GM18508 (cell line): ENCODE measurements at regions not wholly inside any gene's neighbourhood (a gene's known extent, or its start where the extent isn't known, plus 50 kb on each side); places are given as distances from the start of the nearest gene placed in this dataset.
"Not testable (repeated sequence)": the region's sequence is repeated elsewhere in the genome, so short reads cannot be mapped to it uniquely, and the experiment has no call there.

Experiments used
- ATAC-seq: cut with Tn5 transposase; IDR thresholded peaks from one replicate; pipeline ENCODE4 v1.9.1; 2021; ENCODE audit warnings: moderate number of reproducible peaks; ENCODE audit not compliant: insufficient read depth, unreplicated experiment

GRCh38 chr9:115514454-115514853 lies 396.5 kb upstream of the TNC start:
- ATAC-seq: no peak

GRCh38 chr9:115517335-115518075 lies 399.5 kb upstream of the TNC start:
- no peak for ATAC-seq

GRCh38 chr9:115520646-115521045 lies 402.7 kb upstream of the TNC start:
- ATAC-seq: no peak

GRCh38 chr9:115522912-115523311 lies 405.0 kb upstream of the TNC start:
- ATAC-seq: no peak

GRCh38 chr9:115524453-115525059 lies 406.6 kb upstream of the TNC start:
- ATAC-seq: no peak

- no peak for ATAC-seq
Observed at GRCh38 chr9:115525111-115526058, 407.4 kb upstream of the TNC start.

GRCh38 chr9:115531410-115532125 lies 413.6 kb upstream of the TNC start:
- ATAC-seq: no peak

GRCh38 chr9:115533511-115533910 lies 415.6 kb upstream of the TNC start:
- no peak for ATAC-seq

GRCh38 chr9:115540091-115540490 lies 422.1 kb upstream of the TNC start:
- ATAC-seq: no peak

- no peak for ATAC-seq
Observed at GRCh38 chr9:115543511-115543910, 425.6 kb upstream of the TNC start.

- ATAC-seq: no peak
Observed at GRCh38 chr9:115548609-115549260, 430.8 kb upstream of the TNC start.

GRCh38 chr9:115551396-115551795 lies 433.4 kb upstream of the TNC start:
- no peak for ATAC-seq

- ATAC-seq: no peak
Observed at GRCh38 chr9:115553060-115553773, 435.3 kb upstream of the TNC start.

- ATAC-seq: no peak
Observed at GRCh38 chr9:115556432-115556831, 438.5 kb upstream of the TNC start.

- ATAC-seq: no peak
Observed at GRCh38 chr9:115575147-115575546, 457.2 kb upstream of the TNC start.

- not testable (repeated sequence) for ATAC-seq
Observed at GRCh38 chr9:115585458-115585857, 467.5 kb upstream of the TNC start.

GRCh38 chr9:115587310-115587709 lies 469.4 kb upstream of the TNC start:
- ATAC-seq: no peak

GRCh38 chr9:115590011-115590410 lies 472.1 kb upstream of the TNC start:
- no peak for ATAC-seq

- no peak for ATAC-seq
Observed at GRCh38 chr9:115591584-115591984, 473.6 kb upstream of the TNC start.
